Immature natural killer cell (primary cell): ENCODE measurements at regions not wholly inside any gene's neighbourhood (a gene's known extent, or its start where the extent isn't known, plus 50 kb on each side); places are given as distances from the start of the nearest gene placed in this dataset.

Experiments used
- DNase-seq, 3 donors: peaks; one replicate each; pipeline ENCODE4 v3.0.0; 2022; ENCODE audit warnings: mixed read lengths in 1 of 3
- H3K27ac Mint-ChIP-seq, 6 donors: one replicate each; pipeline ENCODE4 v1.8.0; 2020; ENCODE audit warnings: mixed read lengths in 6 of 6, mild to moderate bottlenecking in 5 of 6, inconsistent platforms in 4 of 6, moderate library complexity in 3 of 6
- H3K27me3 Mint-ChIP-seq, 3 donors: one replicate each; pipeline ENCODE4 v1.8.0; 2020 to 2021; ENCODE audit warnings: low read depth in 3 of 3, mild to moderate bottlenecking in 3 of 3, mixed read lengths in 3 of 3, moderate library complexity in 3 of 3, inconsistent platforms in 1 of 3
- H3K36me3 Mint-ChIP-seq, 3 donors: one replicate each; pipeline ENCODE4 v1.8.0; 2020; ENCODE audit warnings: mixed read lengths in 3 of 3, inconsistent platforms in 2 of 3, mild to moderate bottlenecking in 2 of 3
- H3K4me1 Mint-ChIP-seq, 2 donors: one replicate each; pipeline ENCODE4 v1.8.0; 2020; ENCODE audit warnings: inconsistent platforms in 2 of 2, mild to moderate bottlenecking in 2 of 2, mixed read lengths in 2 of 2, moderate library complexity in 1 of 2
- H3K4me3 Mint-ChIP-seq, 5 donors: one replicate each; pipeline ENCODE4 v1.8.0; 2020; ENCODE audit warnings: mild to moderate bottlenecking in 5 of 5, mixed read lengths in 5 of 5, inconsistent platforms in 3 of 5, moderate library complexity in 3 of 5
- H3K9me3 Mint-ChIP-seq, 6 donors: one replicate each; pipeline ENCODE4 v1.8.0; 2020; ENCODE audit warnings: mild to moderate bottlenecking in 6 of 6, mixed read lengths in 6 of 6, inconsistent platforms in 4 of 6, moderate library complexity in 3 of 6

- no peak for DNase-seq
- peaks cover 3 to 35% (median 6%) of the 10 kb centered on the region in 6 donors for H3K9me3 Mint-ChIP-seq
- no peak overlapping the region for H3K4me3 Mint-ChIP-seq
- peaks cover 0 to 4% (median 0%) of the 10 kb centered on the region in 3 donors for H3K36me3 Mint-ChIP-seq
- no peak overlapping the region for H3K27ac Mint-ChIP-seq
- H3K27me3 Mint-ChIP-seq: no peaks in the 10 kb centered on the region
- no peaks in the 10 kb centered on the region for H3K4me1 Mint-ChIP-seq
Measured at GRCh38 chr18:39781565-39781964, 2173.5 kb upstream of the PIK3C3 start.

GRCh38 chr18:39780774-39781173 is 2174.3 kb upstream of the PIK3C3 start:
- Mint-ChIP-seq H3K9me3 (peaks cover 3 to 39% (median 6%) of the 10 kb centered on the region in 6 donors), H3K27me3 (no peaks in the 10 kb centered on the region), H3K4me1 (no peaks in the 10 kb centered on the region), H3K4me3 (no peak overlapping the region), H3K27ac (no peak overlapping the region), H3K36me3 (peaks cover 0 to 4% (median 0%) of the 10 kb centered on the region in 3 donors)
- DNase-seq: no peak

GRCh38 chr18:39779926-39780325 is 2175.1 kb upstream of the PIK3C3 start:
- Mint-ChIP-seq H3K27me3 (peaks cover 0 to 1% (median 0%) of the 10 kb centered on the region in 3 donors), H3K4me1 (no peaks in the 10 kb centered on the region)

GRCh38 chr18:39776766-39777165 is 2178.3 kb upstream of the PIK3C3 start:
- Mint-ChIP-seq H3K9me3 (peaks cover 0 to 61% (median 9%) of the 10 kb centered on the region in 6 donors), H3K36me3 (peaks cover 0 to 4% (median 0%) of the 10 kb centered on the region in 3 donors), H3K4me1 (no peaks in the 10 kb centered on the region), H3K27me3 (peaks cover 0 to 1% (median 0%) of the 10 kb centered on the region in 3 donors), H3K27ac (no peak overlapping the region), H3K4me3 (no peak overlapping the region)
- no peak for DNase-seq

More at GRCh38 chr18:39779926-39780325, 2175.1 kb upstream of the PIK3C3 start:
- peaks cover 2 to 43% (median 7%) of the 10 kb centered on the region in 6 donors for H3K9me3 Mint-ChIP-seq
- H3K4me3 Mint-ChIP-seq: no peak overlapping the region
- no peak overlapping the region for H3K27ac Mint-ChIP-seq
- DNase-seq: no peak
- H3K36me3 Mint-ChIP-seq: peaks cover 0 to 4% (median 0%) of the 10 kb centered on the region in 3 donors

- H3K27ac Mint-ChIP-seq: no peak overlapping the region
- peaks cover 0 to 1% (median 0%) of the 10 kb centered on the region in 3 donors for H3K27me3 Mint-ChIP-seq
- peaks cover 2 to 68% (median 18%) of the 10 kb centered on the region in 6 donors for H3K9me3 Mint-ChIP-seq
- H3K4me3 Mint-ChIP-seq: no peak overlapping the region
- H3K4me1 Mint-ChIP-seq: no peaks in the 10 kb centered on the region
- no peak for DNase-seq
- peaks cover 0 to 4% (median 0%) of the 10 kb centered on the region in 3 donors for H3K36me3 Mint-ChIP-seq
Measured at GRCh38 chr18:39774957-39775598, 2180.0 kb upstream of the PIK3C3 start.

GRCh38 chr18:39773646-39774045 is 2181.4 kb upstream of the PIK3C3 start:
- no peak for DNase-seq
- peaks cover 2 to 58% (median 15%) of the 10 kb centered on the region in 6 donors for H3K9me3 Mint-ChIP-seq
- H3K4me1 Mint-ChIP-seq: no peaks in the 10 kb centered on the region
- H3K27ac Mint-ChIP-seq: no peak overlapping the region
- no peak overlapping the region for H3K4me3 Mint-ChIP-seq
- H3K27me3 Mint-ChIP-seq: peaks cover 0 to 1% (median 0%) of the 10 kb centered on the region in 3 donors
- H3K36me3 Mint-ChIP-seq: no peaks in the 10 kb centered on the region

- Mint-ChIP-seq H3K36me3 (no peaks in the 10 kb centered on the region), H3K4me3 (no peak overlapping the region), H3K9me3 (peaks cover 2 to 54% (median 15%) of the 10 kb centered on the region in 6 donors), H3K27me3 (peaks cover 0 to 1% (median 0%) of the 10 kb centered on the region in 3 donors), H3K4me1 (no peaks in the 10 kb centered on the region), H3K27ac (no peak overlapping the region)
- DNase-seq: no peak
Measured at GRCh38 chr18:39772155-39772919, 2182.7 kb upstream of the PIK3C3 start.

GRCh38 chr18:39770399-39770798 is 2184.6 kb upstream of the PIK3C3 start:
- no peak for DNase-seq
- peaks cover 5 to 60% (median 17%) of the 10 kb centered on the region in 6 donors for H3K9me3 Mint-ChIP-seq
- no peaks in the 10 kb centered on the region for H3K4me1 Mint-ChIP-seq
- no peak overlapping the region for H3K27ac Mint-ChIP-seq
- H3K4me3 Mint-ChIP-seq: no peak overlapping the region
- no peaks in the 10 kb centered on the region for H3K36me3 Mint-ChIP-seq
- no peaks in the 10 kb centered on the region for H3K27me3 Mint-ChIP-seq

GRCh38 chr18:39764873-39765272 is 2190.2 kb upstream of the PIK3C3 start:
- no peaks in the 10 kb centered on the region for H3K27me3 Mint-ChIP-seq
- no peak overlapping the region for H3K4me3 Mint-ChIP-seq
- no peaks in the 10 kb centered on the region for H3K4me1 Mint-ChIP-seq
- peaks cover 0 to 41% (median 10%) of the 10 kb centered on the region in 6 donors for H3K9me3 Mint-ChIP-seq
- no peak overlapping the region for H3K27ac Mint-ChIP-seq
- no peak for DNase-seq
- H3K36me3 Mint-ChIP-seq: no peaks in the 10 kb centered on the region

- Mint-ChIP-seq H3K4me1 (no peaks in the 10 kb centered on the region), H3K4me3 (no peak overlapping the region), H3K36me3 (peaks cover 0 to under 1% (median 0%) of the 10 kb centered on the region in 3 donors), H3K9me3 (peaks cover 8 to 46% (median 14%) of the 10 kb centered on the region in 6 donors), H3K27ac (no peak overlapping the region), H3K27me3 (peaks cover 0 to 1% (median 0%) of the 10 kb centered on the region in 3 donors)
- no peak for DNase-seq
Measured at GRCh38 chr18:39761273-39761672, 2193.8 kb upstream of the PIK3C3 start.

- Mint-ChIP-seq H3K4me3 (no peak overlapping the region), H3K9me3 (peaks cover 11 to 46% (median 19%) of the 10 kb centered on the region in 6 donors), H3K27ac (no peak overlapping the region), H3K36me3 (peaks cover 0 to 4% (median 0%) of the 10 kb centered on the region in 3 donors), H3K4me1 (no peaks in the 10 kb centered on the region), H3K27me3 (peaks cover 0 to 1% (median 0%) of the 10 kb centered on the region in 3 donors)
- no peak for DNase-seq
Measured at GRCh38 chr18:39759926-39760325, 2194.3 kb upstream of the CELF4 start.

- H3K9me3 Mint-ChIP-seq: peaks cover 21 to 54% (median 36%) of the 10 kb centered on the region in 6 donors
- peaks cover 0 to 1% (median 0%) of the 10 kb centered on the region in 3 donors for H3K27me3 Mint-ChIP-seq
- DNase-seq: no peak
- H3K4me3 Mint-ChIP-seq: no peak overlapping the region
- H3K4me1 Mint-ChIP-seq: no peaks in the 10 kb centered on the region
- peaks cover 0 to 4% (median 0%) of the 10 kb centered on the region in 3 donors for H3K36me3 Mint-ChIP-seq
- H3K27ac Mint-ChIP-seq: no peak overlapping the region
Measured at GRCh38 chr18:39753178-39753577, 2187.6 kb upstream of the CELF4 start.

- no peak overlapping the region for H3K4me3 Mint-ChIP-seq
- no peak overlapping the region for H3K27ac Mint-ChIP-seq
- H3K36me3 Mint-ChIP-seq: peaks cover 0 to 4% (median 0%) of the 10 kb centered on the region in 3 donors
- H3K9me3 Mint-ChIP-seq: peaks cover 21 to 50% (median 36%) of the 10 kb centered on the region in 6 donors
- no peaks in the 10 kb centered on the region for H3K4me1 Mint-ChIP-seq
- H3K27me3 Mint-ChIP-seq: peaks cover 0 to 1% (median 1%) of the 10 kb centered on the region in 3 donors
- no peak for DNase-seq
Measured at GRCh38 chr18:39752351-39752750, 2186.8 kb upstream of the CELF4 start.

GRCh38 chr18:39751921-39752320 is 2186.3 kb upstream of the CELF4 start:
- no peak overlapping the region for H3K27ac Mint-ChIP-seq
- H3K36me3 Mint-ChIP-seq: peaks cover 0 to 4% (median 0%) of the 10 kb centered on the region in 3 donors
- H3K27me3 Mint-ChIP-seq: peaks cover 0 to 1% (median under 1%) of the 10 kb centered on the region in 3 donors
- H3K9me3 Mint-ChIP-seq: peaks cover 17 to 50% (median 35%) of the 10 kb centered on the region in 6 donors
- H3K4me3 Mint-ChIP-seq: no peak overlapping the region
- H3K4me1 Mint-ChIP-seq: no peaks in the 10 kb centered on the region
- no peak for DNase-seq
